HG03045 (cell line): ENCODE measurements at regions not wholly inside any gene's neighbourhood (a gene's known extent, or its start where the extent isn't known, plus 50 kb on each side); places are given as distances from the start of the nearest gene placed in this dataset.
"Not testable (repeated sequence)": the region's sequence is repeated elsewhere in the genome, so short reads cannot be mapped to it uniquely, and the experiment has no call there.

Source experiments
- ATAC-seq: cut with Tn5 transposase; IDR thresholded peaks from one replicate; pipeline ENCODE4 v1.9.1; 2021; ENCODE audit warnings: mild to moderate bottlenecking, moderate library complexity; ENCODE audit not compliant: unreplicated experiment

GRCh38 chr5:39539470-39539869, 114.7 kb upstream of the DAB2 start:
- ATAC-seq: no peak

GRCh38 chr5:39534690-39535089, 109.9 kb upstream of the DAB2 start:
- no peak for ATAC-seq

GRCh38 chr5:39533749-39534148, 109.0 kb upstream of the DAB2 start:
- no peak for ATAC-seq

- ATAC-seq: no peak
These were observed 107.7 kb upstream of the DAB2 start for GRCh38 chr5:39532511-39532910.

GRCh38 chr5:39531306-39531705, 106.5 kb upstream of the DAB2 start:
- ATAC-seq: no peak

GRCh38 chr5:39526914-39527477, 102.2 kb upstream of the DAB2 start:
- no peak for ATAC-seq

GRCh38 chr5:39525781-39526180, 101.0 kb upstream of the DAB2 start:
- not testable (repeated sequence) for ATAC-seq

GRCh38 chr5:39525271-39525670, 100.5 kb upstream of the DAB2 start:
- no peak for ATAC-seq

GRCh38 chr5:39523821-39524220, 99.0 kb upstream of the DAB2 start:
- ATAC-seq: no peak

GRCh38 chr5:39521940-39522590, 97.3 kb upstream of the DAB2 start:
- ATAC-seq: no peak

- no peak for ATAC-seq
These were observed 96.5 kb upstream of the DAB2 start for GRCh38 chr5:39521098-39521860.

- no peak for ATAC-seq
These were observed 95.4 kb upstream of the DAB2 start for GRCh38 chr5:39520232-39520572.

GRCh38 chr5:39519566-39520231, 94.9 kb upstream of the DAB2 start:
- no peak for ATAC-seq

GRCh38 chr5:39519079-39519478, 94.3 kb upstream of the DAB2 start:
- ATAC-seq: no peak

GRCh38 chr5:39518516-39518915, 93.7 kb upstream of the DAB2 start:
- no peak for ATAC-seq

- no peak for ATAC-seq
These were observed 93.0 kb upstream of the DAB2 start for GRCh38 chr5:39517800-39518199.

GRCh38 chr5:39515881-39516280, 91.1 kb upstream of the DAB2 start:
- ATAC-seq: no peak

GRCh38 chr5:39513236-39513635, 88.5 kb upstream of the DAB2 start:
- no peak for ATAC-seq

GRCh38 chr5:39506211-39506610, 81.4 kb upstream of the DAB2 start:
- no peak for ATAC-seq

- no peak for ATAC-seq
These were observed 81.0 kb upstream of the DAB2 start for GRCh38 chr5:39505791-39506190.

GRCh38 chr5:39505363-39505762, 80.6 kb upstream of the DAB2 start:
- ATAC-seq: no peak

- no peak for ATAC-seq
These were observed 78.4 kb upstream of the DAB2 start for GRCh38 chr5:39503155-39503554.
